ENCODE measurements at regions not wholly inside any gene's neighbourhood (a gene's known extent, or its start where the extent isn't known, plus 50 kb on each side); places are given as distances from the start of the nearest gene placed in this dataset.

DNA sequence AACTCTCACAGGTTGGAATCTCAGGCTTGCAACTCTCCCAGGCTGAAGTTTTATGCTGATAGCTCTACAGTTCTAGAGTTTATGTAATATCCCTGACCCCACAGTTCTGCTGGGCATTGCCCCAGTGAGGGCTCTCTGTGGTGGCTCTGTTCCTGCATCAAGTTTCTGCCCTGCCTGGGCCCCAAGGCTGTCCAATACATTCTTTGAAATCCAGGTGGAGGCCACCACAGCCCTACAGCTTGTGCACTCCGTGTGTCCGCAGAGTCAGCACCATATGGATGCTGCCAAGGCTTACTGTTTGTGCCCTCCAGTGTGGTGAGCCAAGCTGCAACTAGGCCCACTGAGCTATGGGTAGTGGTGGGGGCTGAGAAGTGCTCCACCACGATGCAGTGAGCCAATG, 1141.2 kb upstream of the EPHA6 start:
- Histone ChIP-seq H3K36me3 (replicated peaks; ENCODE audit: insufficient read depth, low read depth) (no peaks in the 10 kb centered on the region), H3K79me2 (no peaks in the 10 kb centered on the region), H3K27ac (no peak overlapping the region), H3K4me3 (no peak overlapping the region), H3K4me1 (ENCODE audit: insufficient read depth) (no peaks in the 10 kb centered on the region), H3K27me3 (no peaks in the 10 kb centered on the region), H4K20me1 (ENCODE audit: insufficient read depth, poor library complexity, severe bottlenecking) (no peaks in the 10 kb centered on the region), H3K4me2 (no peak overlapping the region), H2AFZ (no peak overlapping the region), H3K9me3 (ENCODE audit: low read depth) (no peaks in the 10 kb centered on the region), H3K9me2 (replicated peaks; ENCODE audit: insufficient read depth) (no peaks in the 10 kb centered on the region)
- 85% methylated on average over 3 of the region's 3 CpGs for WGBS (ENCODE audit: low lambda C conversion rate, missing lambda C conversion rate)
- no peak for DNase-seq (ENCODE audit: low spot score)
- TF ChIP-seq, protein P1, sequence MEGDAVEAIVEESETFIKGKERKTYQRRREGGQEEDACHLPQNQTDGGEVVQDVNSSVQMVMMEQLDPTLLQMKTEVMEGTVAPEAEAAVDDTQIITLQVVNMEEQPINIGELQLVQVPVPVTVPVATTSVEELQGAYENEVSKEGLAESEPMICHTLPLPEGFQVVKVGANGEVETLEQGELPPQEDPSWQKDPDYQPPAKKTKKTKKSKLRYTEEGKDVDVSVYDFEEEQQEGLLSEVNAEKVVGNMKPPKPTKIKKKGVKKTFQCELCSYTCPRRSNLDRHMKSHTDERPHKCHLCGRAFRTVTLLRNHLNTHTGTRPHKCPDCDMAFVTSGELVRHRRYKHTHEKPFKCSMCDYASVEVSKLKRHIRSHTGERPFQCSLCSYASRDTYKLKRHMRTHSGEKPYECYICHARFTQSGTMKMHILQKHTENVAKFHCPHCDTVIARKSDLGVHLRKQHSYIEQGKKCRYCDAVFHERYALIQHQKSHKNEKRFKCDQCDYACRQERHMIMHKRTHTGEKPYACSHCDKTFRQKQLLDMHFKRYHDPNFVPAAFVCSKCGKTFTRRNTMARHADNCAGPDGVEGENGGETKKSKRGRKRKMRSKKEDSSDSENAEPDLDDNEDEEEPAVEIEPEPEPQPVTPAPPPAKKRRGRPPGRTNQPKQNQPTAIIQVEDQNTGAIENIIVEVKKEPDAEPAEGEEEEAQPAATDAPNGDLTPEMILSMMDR (IDR thresholded peaks at IDR 0.05; ENCODE audit: poor library complexity) = no peak
- TF ChIP-seq EZH2 (IDR thresholded peaks at IDR 0.05; ENCODE audit: borderline replicate concordance) = no peak
- no peak for TF ChIP-seq EZH2phosphoT487 (IDR thresholded peaks at IDR 0.05; ENCODE audit: low read depth, severe bottlenecking, unreplicated experiment)

DNA sequence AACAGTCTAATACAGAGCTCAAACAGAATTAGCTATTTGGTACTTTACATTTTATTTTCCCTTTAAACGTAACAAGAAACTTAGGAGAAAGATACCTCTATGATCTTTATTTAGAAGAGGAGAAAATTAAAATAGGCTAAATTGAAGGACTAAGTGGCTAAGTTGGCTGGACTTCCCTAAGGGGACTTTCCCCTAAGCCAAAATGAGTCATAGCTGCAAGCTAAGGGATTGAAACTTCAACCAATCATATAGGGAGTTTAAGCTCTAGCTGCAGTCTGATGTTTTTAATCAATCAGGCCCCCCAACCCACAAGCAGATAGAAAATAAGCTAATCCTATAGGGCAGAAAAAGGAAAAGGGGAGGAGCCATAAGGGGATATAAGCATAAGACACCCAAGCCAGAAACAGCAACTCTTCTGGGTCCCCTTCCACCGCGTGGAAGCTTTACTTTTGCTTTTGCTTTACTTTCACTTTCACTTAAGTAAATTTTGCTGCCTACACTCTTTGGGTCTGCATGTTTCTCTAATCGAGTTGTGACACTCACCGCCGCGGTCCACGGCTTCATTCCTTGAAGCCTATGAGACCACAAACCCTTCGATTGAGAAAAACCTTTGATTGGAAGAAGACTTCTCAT, 1108.5 kb upstream of the EPHA6 start:
- H3K9me2 ChIP-seq (replicated peaks; ENCODE audit: insufficient read depth) = no peaks in the 10 kb centered on the region
- H3K4me2 ChIP-seq = no peak overlapping the region
- H3K4me1 ChIP-seq (ENCODE audit: insufficient read depth) = no peaks in the 10 kb centered on the region
- H3K36me3 ChIP-seq (replicated peaks; ENCODE audit: insufficient read depth, low read depth) = no peaks in the 10 kb centered on the region
- no peaks in the 10 kb centered on the region for H3K9me3 ChIP-seq (ENCODE audit: low read depth)
- TF ChIP-seq EZH2phosphoT487 (IDR thresholded peaks at IDR 0.05; ENCODE audit: low read depth, severe bottlenecking, unreplicated experiment) (no peak), EZH2 (IDR thresholded peaks at IDR 0.05; ENCODE audit: borderline replicate concordance) (no peak)
- TF ChIP-seq, protein P1 (IDR thresholded peaks at IDR 0.05; ENCODE audit: poor library complexity) = no peak
- H3K79me2 ChIP-seq = no peaks in the 10 kb centered on the region
- no peak overlapping the region for H2AFZ ChIP-seq
- WGBS (ENCODE audit: low lambda C conversion rate, missing lambda C conversion rate) = 96% methylated on average over 9 of the region's 9 CpGs
- H3K27ac ChIP-seq = no peak overlapping the region
- no peak for DNase-seq (ENCODE audit: low spot score)
- H3K4me3 ChIP-seq = no peak overlapping the region
- no peaks in the 10 kb centered on the region for H3K27me3 ChIP-seq
- no peaks in the 10 kb centered on the region for H4K20me1 ChIP-seq (ENCODE audit: insufficient read depth, poor library complexity, severe bottlenecking)

DNA sequence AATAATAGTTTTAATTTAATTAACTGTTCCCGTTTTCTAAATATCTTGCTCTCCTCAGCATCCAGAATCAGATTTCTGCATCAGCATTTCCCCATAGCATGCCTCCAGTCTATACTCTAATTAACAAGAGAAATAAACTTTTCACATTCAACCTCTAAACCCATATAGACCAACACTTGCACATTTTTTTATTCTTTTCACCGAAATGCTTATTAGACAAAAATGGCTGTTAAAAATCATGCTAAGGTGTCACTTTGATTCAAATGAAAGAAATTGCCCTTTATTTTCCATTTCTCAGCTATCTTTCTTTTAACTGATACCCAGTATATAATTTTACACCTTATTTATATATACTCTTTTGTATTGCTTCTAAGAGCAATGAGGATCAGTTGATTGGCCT, 1107.1 kb upstream of the EPHA6 start:
- H3K4me2 ChIP-seq = no peak overlapping the region
- H3K27me3 ChIP-seq = no peaks in the 10 kb centered on the region
- no peaks in the 10 kb centered on the region for H3K36me3 ChIP-seq (replicated peaks; ENCODE audit: insufficient read depth, low read depth)
- no peaks in the 10 kb centered on the region for H3K9me2 ChIP-seq (replicated peaks; ENCODE audit: insufficient read depth)
- TF ChIP-seq, protein P1 (IDR thresholded peaks at IDR 0.05; ENCODE audit: poor library complexity) = no peak
- TF ChIP-seq EZH2 (IDR thresholded peaks at IDR 0.05; ENCODE audit: borderline replicate concordance) = no peak
- no peak for TF ChIP-seq EZH2phosphoT487 (IDR thresholded peaks at IDR 0.05; ENCODE audit: low read depth, severe bottlenecking, unreplicated experiment)
- no peaks in the 10 kb centered on the region for H3K4me1 ChIP-seq (ENCODE audit: insufficient read depth)
- no peak overlapping the region for H2AFZ ChIP-seq
- H3K4me3 ChIP-seq = no peak overlapping the region
- no peaks in the 10 kb centered on the region for H3K9me3 ChIP-seq (ENCODE audit: low read depth)
- 100% methylated on average over 2 of the region's 2 CpGs for WGBS (ENCODE audit: low lambda C conversion rate, missing lambda C conversion rate)
- no peaks in the 10 kb centered on the region for H3K79me2 ChIP-seq
- H4K20me1 ChIP-seq (ENCODE audit: insufficient read depth, poor library complexity, severe bottlenecking) = no peaks in the 10 kb centered on the region
- no peak for DNase-seq (ENCODE audit: low spot score)
- H3K27ac ChIP-seq = no peak overlapping the region
